DOHH2 (cell line): ENCODE measurements at regions not wholly inside any gene's neighbourhood (a gene's known extent, or its start where the extent isn't known, plus 50 kb on each side); places are given as distances from the start of the nearest gene placed in this dataset.

Source experiments
- H3F3A ChIP-seq: fragments of 200-600 bp; sonication (generic), shearing (Covaris generic); 2 replicates; pipeline ENCODE4 v1.6.0; 2016; ENCODE audit warnings: antibody characterized with exemption, mild to moderate bottlenecking; ENCODE audit not compliant: control insufficient read depth, insufficient read depth
- H3K27ac ChIP-seq: fragments of 200-600 bp; sonication (generic); 2 replicates; pipeline ENCODE4 v1.5.1; 2014; ENCODE audit warnings: low read depth, mild to moderate bottlenecking, low read length, moderate library complexity
- H3K27me3 ChIP-seq: fragments of 200-600 bp; sonication (generic); 2 replicates; pipeline ENCODE4 v1.6.1; 2014; ENCODE audit warnings: mild to moderate bottlenecking, low read length, mixed read lengths; ENCODE audit not compliant: control insufficient read depth
- H3K36me3 ChIP-seq: fragments of 200-600 bp; sonication (generic); 2 replicates; pipeline ENCODE4 v1.6.1; 2014; ENCODE audit warnings: mild to moderate bottlenecking, low read length, moderate library complexity, mixed read lengths; ENCODE audit not compliant: control insufficient read depth
- H3K4me1 ChIP-seq: fragments of 200-600 bp; sonication (generic); 2 replicates; pipeline ENCODE4 v1.6.1; 2014; ENCODE audit warnings: mild to moderate bottlenecking, low read length, mixed read lengths; ENCODE audit not compliant: control insufficient read depth
- H3K4me2 ChIP-seq: fragments of 200-600 bp; sonication (generic); 2 replicates; pipeline ENCODE4 v1.6.0; 2014; ENCODE audit warnings: mild to moderate bottlenecking, low read length, moderate library complexity
- H3K4me3 ChIP-seq: fragments of 200-600 bp; sonication (generic); 2 replicates; pipeline ENCODE4 v1.5.1; 2014; ENCODE audit warnings: mild to moderate bottlenecking, low read length, mixed read lengths
- H3K79me2 ChIP-seq: fragments of 200-600 bp; sonication (generic); 2 replicates; pipeline ENCODE4 v1.6.1; 2014; ENCODE audit warnings: mild to moderate bottlenecking, low read length, mixed read lengths; ENCODE audit not compliant: control insufficient read depth
- H3K9me2 ChIP-seq: fragments of 200-600 bp; sonication (generic); replicated peaks from 2 replicates; pipeline ENCODE4 v1.6.1; 2014; ENCODE audit warnings: mild to moderate bottlenecking, low read length, mixed read lengths; ENCODE audit not compliant: control insufficient read depth
- H3K9me3 ChIP-seq: fragments of 200-600 bp; sonication (generic); 2 replicates; pipeline ENCODE4 v1.6.1; 2014; ENCODE audit warnings: antibody characterized with exemption, low read length, mixed read lengths; ENCODE audit not compliant: control insufficient read depth, insufficient read depth
- H4K20me1 ChIP-seq: fragments of 200-600 bp; sonication (generic); 2 replicates; pipeline ENCODE4 v1.6.0; 2014; ENCODE audit warnings: low read depth, mild to moderate bottlenecking, antibody characterized with exemption, low read length, moderate library complexity; ENCODE audit not compliant: control insufficient read depth, insufficient read depth
- CTCF ChIP-seq: fragments of 200-600 bp; sonication (generic); IDR thresholded peaks from one replicate; pipeline ENCODE4 v1.5.1; 2014; ENCODE audit warnings: antibody characterized with exemption, mild to moderate bottlenecking, low read depth, low read length; ENCODE audit not compliant: poor library complexity, severe bottlenecking
- EZH2phosphoT487 ChIP-seq: fragments of 200-600 bp; sonication (generic); IDR thresholded peaks from 2 replicates; pipeline ENCODE4 v1.6.1; 2017; ENCODE audit warnings: borderline replicate concordance, mild to moderate bottlenecking, antibody characterized with exemption, low read length, moderate library complexity, mixed read lengths

DNA sequence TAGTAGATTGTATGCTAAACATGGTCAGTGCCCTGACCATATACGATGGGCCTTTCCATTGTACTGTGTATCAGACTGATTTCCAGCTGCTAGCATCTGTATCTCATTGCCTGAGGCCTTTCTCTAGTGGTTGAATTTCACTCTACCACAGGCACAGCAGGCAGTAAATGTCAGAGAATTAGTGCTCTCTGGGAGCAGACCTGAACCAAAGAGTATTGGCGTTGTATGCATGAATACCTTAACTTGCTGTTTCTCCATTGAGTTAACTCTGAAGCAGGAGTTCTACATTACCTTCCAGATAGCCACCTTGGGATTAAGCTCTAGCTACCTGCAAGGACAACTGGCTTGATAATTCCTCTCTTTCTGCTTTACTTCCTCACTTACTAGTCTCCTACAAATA lies 439.2 kb upstream of the EPHA3 start:
- Histone ChIP-seq H3K79me2 (no peaks in the 10 kb centered on the region), H4K20me1 (no peaks in the 10 kb centered on the region), H3K27me3 (no peaks in the 10 kb centered on the region), H3K27ac (no peak overlapping the region), H3K9me2 (no peaks in the 10 kb centered on the region), H3K9me3 (no peaks in the 10 kb centered on the region), H3K4me2 (no peak overlapping the region), H3K4me3 (no peak overlapping the region), H3F3A (no peaks in the 10 kb centered on the region), H3K4me1 (no peaks in the 10 kb centered on the region), H3K36me3 (no peaks in the 10 kb centered on the region)
- TF ChIP-seq EZH2phosphoT487 (no peak), CTCF (no peak)

DNA sequence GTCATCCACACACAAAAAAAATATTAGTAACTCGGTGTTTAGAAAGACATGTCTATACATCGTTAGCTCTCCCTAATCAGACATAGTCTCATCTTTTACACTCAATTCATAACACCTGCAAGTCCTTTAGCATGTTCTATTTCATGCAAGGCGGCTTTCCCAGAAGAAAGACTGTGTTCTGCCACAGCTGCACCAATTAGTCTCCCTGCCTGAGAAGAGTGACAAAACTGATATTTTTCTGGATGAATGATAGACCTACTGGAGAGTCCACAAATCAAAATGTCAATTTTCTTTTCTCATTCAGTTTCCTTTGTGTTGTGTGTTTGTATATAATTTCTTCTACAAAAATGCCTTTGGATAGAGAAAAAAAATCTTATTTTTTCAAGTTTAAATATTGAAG lies 435.8 kb upstream of the EPHA3 start:
- TF ChIP-seq EZH2phosphoT487: no peak
- TF ChIP-seq CTCF: no peak
- Histone ChIP-seq H3K4me2 (no peak overlapping the region), H3K9me3 (no peaks in the 10 kb centered on the region), H3F3A (no peaks in the 10 kb centered on the region), H3K4me1 (no peaks in the 10 kb centered on the region), H3K36me3 (no peaks in the 10 kb centered on the region), H3K79me2 (no peaks in the 10 kb centered on the region), H3K27me3 (no peaks in the 10 kb centered on the region), H3K9me2 (no peaks in the 10 kb centered on the region), H4K20me1 (no peaks in the 10 kb centered on the region), H3K27ac (no peak overlapping the region), H3K4me3 (no peak overlapping the region)

GRCh38 chr3:88677298-88677697 lies 430.1 kb upstream of the EPHA3 start:
- H3K36me3 ChIP-seq: no peaks in the 10 kb centered on the region
- no peak overlapping the region for H3K4me2 ChIP-seq
- no peaks in the 10 kb centered on the region for H3K79me2 ChIP-seq
- no peak overlapping the region for H3K4me3 ChIP-seq
- no peak overlapping the region for H3K27ac ChIP-seq
- no peaks in the 10 kb centered on the region for H3F3A ChIP-seq
- TF ChIP-seq CTCF (no peak), EZH2phosphoT487 (no peak)
- no peaks in the 10 kb centered on the region for H3K4me1 ChIP-seq
- no peaks in the 10 kb centered on the region for H4K20me1 ChIP-seq
- no peaks in the 10 kb centered on the region for H3K9me2 ChIP-seq
- no peaks in the 10 kb centered on the region for H3K27me3 ChIP-seq
- no peaks in the 10 kb centered on the region for H3K9me3 ChIP-seq

- H3K27ac ChIP-seq: no peak overlapping the region
- no peak overlapping the region for H3K4me3 ChIP-seq
- H3F3A ChIP-seq: no peaks in the 10 kb centered on the region
- no peaks in the 10 kb centered on the region for H3K79me2 ChIP-seq
- no peaks in the 10 kb centered on the region for H3K36me3 ChIP-seq
- H3K27me3 ChIP-seq: no peaks in the 10 kb centered on the region
- TF ChIP-seq CTCF (no peak), EZH2phosphoT487 (no peak)
- H3K9me2 ChIP-seq: no peaks in the 10 kb centered on the region
- H3K4me1 ChIP-seq: no peaks in the 10 kb centered on the region
- no peaks in the 10 kb centered on the region for H3K9me3 ChIP-seq
- no peak overlapping the region for H3K4me2 ChIP-seq
- H4K20me1 ChIP-seq: no peaks in the 10 kb centered on the region
Measured at GRCh38 chr3:88678747-88679146, 428.7 kb upstream of the EPHA3 start.
